OCI-LY1 (cell line): ENCODE measurements at regions not wholly inside any gene's neighbourhood (a gene's known extent, or its start where the extent isn't known, plus 50 kb on each side); places are given as distances from the start of the nearest gene placed in this dataset.

Experiments
- H2AFZ ChIP-seq: fragments of 200-600 bp; sonication (generic), shearing (Covaris generic); 2 replicates; pipeline ENCODE4 v1.6.0; 2014; ENCODE audit warnings: antibody characterized with exemption, mild to moderate bottlenecking, low read length
- H3F3A ChIP-seq: fragments of 200-600 bp; sonication (generic), shearing (Covaris generic); 2 replicates; pipeline ENCODE4 v1.6.0; 2014; ENCODE audit warnings: mild to moderate bottlenecking, antibody characterized with exemption, low read length, moderate library complexity; ENCODE audit not compliant: insufficient read depth
- H3K27ac ChIP-seq: fragments of 200-600 bp; sonication (generic); 2 replicates; pipeline ENCODE4 v1.5.1; 2014; ENCODE audit warnings: low read length, mixed run types, mild to moderate bottlenecking, low read depth; ENCODE audit not compliant: poor library complexity, severe bottlenecking
- H3K27me3 ChIP-seq: fragments of 200-600 bp; sonication (generic); 2 replicates; pipeline ENCODE4 v1.6.0; 2014; ENCODE audit warnings: antibody characterized with exemption, mild to moderate bottlenecking, low read length, moderate library complexity; ENCODE audit not compliant: insufficient read depth
- H3K36me3 ChIP-seq: fragments of 200-600 bp; sonication (generic); 2 replicates; pipeline ENCODE4 v1.6.1; 2014; ENCODE audit warnings: mild to moderate bottlenecking, antibody characterized with exemption, low read length, moderate library complexity, mixed read lengths; ENCODE audit not compliant: insufficient read depth
- H3K4me1 ChIP-seq: fragments of 200-600 bp; sonication (generic); 2 replicates; pipeline ENCODE4 v1.5.1; 2014; ENCODE audit warnings: mild to moderate bottlenecking, low read length, moderate library complexity; ENCODE audit not compliant: insufficient read depth, severe bottlenecking
- H3K4me2 ChIP-seq: fragments of 200-600 bp; sonication (generic), shearing (Covaris generic); 2 replicates; pipeline ENCODE4 v1.6.1; 2014; ENCODE audit warnings: low read length
- H3K4me3 ChIP-seq: fragments of 200-600 bp; sonication (generic); 2 replicates; pipeline ENCODE4 v1.5.1; 2014; ENCODE audit warnings: low read length, low read depth, mild to moderate bottlenecking, mixed read lengths; ENCODE audit not compliant: poor library complexity, severe bottlenecking
- H3K79me2 ChIP-seq: fragments of 200-600 bp; shearing (Covaris generic); 2 replicates; pipeline ENCODE4 v1.6.1; 2016; ENCODE audit warnings: mixed run types, low read length, mixed read lengths; ENCODE audit not compliant: insufficient read depth
- H3K9ac ChIP-seq: fragments of 200-600 bp; sonication (generic), shearing (Covaris generic); 2 replicates; pipeline ENCODE4 v1.6.1; 2014; ENCODE audit warnings: mild to moderate bottlenecking, low read length, mixed read lengths
- H3K9me2 ChIP-seq: fragments of 200-600 bp; sonication (generic), shearing (Covaris generic); 2 replicates; pipeline ENCODE4 v1.6.1; 2014; ENCODE audit warnings: low read depth, mild to moderate bottlenecking, low read length, mixed read lengths
- H3K9me3 ChIP-seq: fragments of 200-600 bp; shearing (Covaris generic); 2 replicates; pipeline ENCODE4 v1.6.1; 2014; ENCODE audit warnings: low read length, mixed read lengths
- H4K20me1 ChIP-seq: fragments of 200-600 bp; sonication (generic), shearing (Covaris generic); 2 replicates; pipeline ENCODE4 v1.6.0; 2016; ENCODE audit warnings: mild to moderate bottlenecking, low read length; ENCODE audit not compliant: insufficient read depth
- CTCF ChIP-seq: fragments of 200-600 bp; sonication (generic), shearing (Covaris generic); IDR thresholded peaks from 2 replicates; pipeline ENCODE4 v1.5.1; 2017; ENCODE audit warnings: mild to moderate bottlenecking, antibody characterized with exemption, low read length, moderate library complexity, mixed read lengths
- EZH2 ChIP-seq: fragments of 200-600 bp; sonication (generic), shearing (Covaris generic); IDR thresholded peaks from 2 replicates; pipeline ENCODE4 v1.8.0; 2017; ENCODE audit warnings: borderline replicate concordance, mixed run types, mild to moderate bottlenecking, antibody characterized with exemption, low read length, moderate library complexity, mixed read lengths

DNA sequence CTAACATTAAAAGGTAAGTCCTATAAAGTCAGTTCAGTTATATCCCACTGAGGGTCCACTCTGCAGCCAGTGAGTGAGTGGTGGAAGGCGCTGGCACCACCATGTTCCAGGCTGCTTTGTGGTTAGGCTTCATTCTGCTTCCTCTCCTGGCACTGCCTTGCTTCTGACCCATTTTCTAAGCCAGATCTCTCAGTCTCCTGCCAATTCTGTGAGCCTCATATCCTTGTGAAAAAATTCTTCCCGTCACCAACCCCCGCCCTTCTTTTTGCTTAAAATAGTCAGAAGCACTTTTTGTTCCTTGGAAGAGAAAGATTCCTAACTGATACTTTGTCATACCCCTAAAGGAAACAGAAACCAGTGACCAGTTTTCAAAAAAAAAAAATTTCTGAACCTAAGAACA is 139.8 kb upstream of the NCK2 start:
- Histone ChIP-seq H3K4me1 (no peaks in the 10 kb centered on the region), H3F3A (no peaks in the 10 kb centered on the region), H4K20me1 (no peaks in the 10 kb centered on the region), H3K9me3 (no peaks in the 10 kb centered on the region), H2AFZ (no peak overlapping the region), H3K79me2 (no peaks in the 10 kb centered on the region), H3K27me3 (no peaks in the 10 kb centered on the region), H3K4me3 (no peak overlapping the region), H3K9me2 (no peaks in the 10 kb centered on the region), H3K4me2 (no peak overlapping the region), H3K9ac (no peak overlapping the region), H3K27ac (no peak overlapping the region), H3K36me3 (no peaks in the 10 kb centered on the region)
- no peak for TF ChIP-seq CTCF
- no peak for TF ChIP-seq EZH2

- TF ChIP-seq EZH2 (no peak), CTCF (no peak)
- Histone ChIP-seq H3K4me3 (no peak overlapping the region), H3K27me3 (no peaks in the 10 kb centered on the region), H3K79me2 (no peaks in the 10 kb centered on the region), H4K20me1 (no peaks in the 10 kb centered on the region), H3K9me2 (no peaks in the 10 kb centered on the region), H3K9ac (no peak overlapping the region), H3K4me1 (peaks cover 9% of the 10 kb centered on the region), H3K4me2 (no peak overlapping the region), H3F3A (no peaks in the 10 kb centered on the region), H3K36me3 (no peaks in the 10 kb centered on the region), H3K27ac (no peak overlapping the region), H3K9me3 (no peaks in the 10 kb centered on the region), H2AFZ (no peak overlapping the region)
Observed at GRCh38 chr2:105600949-105601794, 143.5 kb upstream of the NCK2 start.

DNA sequence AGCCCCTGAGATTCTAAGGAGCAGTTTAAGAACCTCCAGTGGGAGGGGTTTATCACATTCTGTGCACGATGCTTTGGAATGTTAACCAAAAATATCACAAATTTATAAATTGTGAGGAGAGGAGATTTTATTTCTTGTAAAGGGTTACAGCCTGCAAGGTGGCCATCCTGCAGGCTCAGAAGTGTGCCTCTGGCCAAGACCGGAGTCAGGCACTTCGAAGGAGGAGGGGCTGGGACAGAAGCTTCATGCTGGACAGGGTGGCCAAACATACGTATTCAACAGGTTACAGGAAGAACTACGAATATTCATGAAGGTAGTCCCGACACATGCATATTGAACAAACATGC is 144.1 kb upstream of the NCK2 start:
- Histone ChIP-seq H3K9me3 (no peaks in the 10 kb centered on the region), H3K9ac (no peak overlapping the region), H2AFZ (no peak overlapping the region), H3K9me2 (no peaks in the 10 kb centered on the region), H3K36me3 (no peaks in the 10 kb centered on the region), H3K27ac (no peak overlapping the region), H3K79me2 (no peaks in the 10 kb centered on the region), H3K4me3 (no peak overlapping the region), H3K4me1 (peaks cover 9% of the 10 kb centered on the region), H3K4me2 (no peak overlapping the region), H3K27me3 (no peaks in the 10 kb centered on the region), H3F3A (no peaks in the 10 kb centered on the region), H4K20me1 (no peaks in the 10 kb centered on the region)
- TF ChIP-seq CTCF (no peak), EZH2 (no peak)
